ENCODE measurements at regions not wholly inside any gene's neighbourhood (a gene's known extent, or its start where the extent isn't known, plus 50 kb on each side); places are given as distances from the start of the nearest gene placed in this dataset.

- no peak for DNase-seq
These were observed 139.6 kb upstream of the FAM20A start for GRCh38 chr17:68740555-68741447.

GRCh38 chr17:68737761-68738443, 136.7 kb upstream of the FAM20A start:
- no peak for DNase-seq

GRCh38 chr17:68734931-68735330, 133.8 kb upstream of the FAM20A start:
- DNase-seq = no peak

- no peak for DNase-seq
These were observed 133.2 kb upstream of the FAM20A start for GRCh38 chr17:68734187-68734900.

- no peak for DNase-seq
These were observed 132.3 kb upstream of the FAM20A start for GRCh38 chr17:68733241-68734176.

- no peak for DNase-seq
These were observed 131.2 kb upstream of the FAM20A start for GRCh38 chr17:68732301-68732749.

GRCh38 chr17:68731465-68731864, 130.3 kb upstream of the FAM20A start:
- DNase-seq = no peak

- DNase-seq = no peak
These were observed 118.3 kb upstream of the FAM20A start for GRCh38 chr17:68719431-68719830.

- DNase-seq = no peak
These were observed 117.8 kb upstream of the FAM20A start for GRCh38 chr17:68718926-68719325.

GRCh38 chr17:68718465-68718864, 117.3 kb upstream of the FAM20A start:
- DNase-seq = no peak

- DNase-seq = no peak
These were observed 113.5 kb upstream of the FAM20A start for GRCh38 chr17:68714676-68715075.

- no peak for DNase-seq
These were observed 110.7 kb upstream of the FAM20A start for GRCh38 chr17:68711858-68712257.

- no peak for DNase-seq
These were observed 109.8 kb upstream of the FAM20A start for GRCh38 chr17:68710976-68711375.

- DNase-seq = no peak
These were observed 109.0 kb upstream of the FAM20A start for GRCh38 chr17:68710035-68710780.

GRCh38 chr17:68709461-68709860, 108.3 kb upstream of the FAM20A start:
- DNase-seq = no peak

GRCh38 chr17:68707031-68707430, 105.9 kb upstream of the FAM20A start:
- DNase-seq = no peak

- no peak for DNase-seq
These were observed 105.3 kb upstream of the FAM20A start for GRCh38 chr17:68706356-68706920.

- no peak for DNase-seq
These were observed 104.5 kb upstream of the FAM20A start for GRCh38 chr17:68705714-68706076.

GRCh38 chr17:68704871-68705713, 103.9 kb upstream of the FAM20A start:
- no peak for DNase-seq

GRCh38 chr17:68701046-68701445, 99.9 kb upstream of the FAM20A start:
- no peak for DNase-seq

Measured in 8988T (cell line).